Neuron (in vitro differentiated cells): ENCODE measurements at regions not wholly inside any gene's neighbourhood (a gene's known extent, or its start where the extent isn't known, plus 50 kb on each side); places are given as distances from the start of the nearest gene placed in this dataset.

Experiments used
- H2AFZ ChIP-seq: one replicate; pipeline ENCODE4 v1.6.1; 2013; ENCODE audit warnings: low read depth, mild to moderate bottlenecking, inconsistent platforms, low read length, moderate library complexity
- H3K27me3 ChIP-seq: one replicate; pipeline ENCODE4 v1.6.1; 2013; ENCODE audit warnings: low read length; ENCODE audit not compliant: insufficient read depth
- H3K36me3 ChIP-seq: one replicate; pipeline ENCODE4 v1.6.1; 2013; ENCODE audit warnings: low read length; ENCODE audit not compliant: insufficient read depth
- H3K4me1 ChIP-seq: one replicate; pipeline ENCODE4 v1.6.1; 2013; ENCODE audit warnings: low read length; ENCODE audit not compliant: insufficient read depth
- H3K4me3 ChIP-seq: 2 replicates; pipeline ENCODE4 v1.5.1; 2013; ENCODE audit warnings: mild to moderate bottlenecking, low read length, moderate library complexity
- H3K9me3 ChIP-seq: one replicate; pipeline ENCODE4 v1.6.1; 2013; ENCODE audit warnings: low read length

DNA sequence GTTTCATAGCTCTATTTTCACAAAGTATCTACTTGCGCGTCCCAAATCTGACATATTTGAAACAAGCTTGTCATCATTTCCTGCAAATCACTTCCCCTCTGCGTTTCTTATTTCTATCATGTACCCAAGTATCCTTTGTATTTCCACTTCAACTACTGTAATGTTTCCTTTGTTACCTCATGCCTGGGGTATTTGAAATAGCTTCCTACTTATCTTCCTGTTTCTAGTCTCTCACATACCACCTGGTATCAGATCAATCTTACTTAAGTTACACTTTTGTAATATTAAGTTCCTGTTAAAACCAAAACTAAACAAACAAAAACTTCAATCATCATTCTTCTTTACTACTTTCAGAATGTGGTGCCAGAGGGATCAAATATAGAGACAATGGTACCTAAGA is 93.6 kb upstream of the SMAD1 start:
- Histone ChIP-seq H3K9me3 (no peaks in the 10 kb centered on the region), H3K4me3 (no peak overlapping the region), H3K27me3 (peaks cover 3% of the 10 kb centered on the region), H3K36me3 (no peaks in the 10 kb centered on the region), H3K4me1 (no peaks in the 10 kb centered on the region), H2AFZ (no peak overlapping the region)

DNA sequence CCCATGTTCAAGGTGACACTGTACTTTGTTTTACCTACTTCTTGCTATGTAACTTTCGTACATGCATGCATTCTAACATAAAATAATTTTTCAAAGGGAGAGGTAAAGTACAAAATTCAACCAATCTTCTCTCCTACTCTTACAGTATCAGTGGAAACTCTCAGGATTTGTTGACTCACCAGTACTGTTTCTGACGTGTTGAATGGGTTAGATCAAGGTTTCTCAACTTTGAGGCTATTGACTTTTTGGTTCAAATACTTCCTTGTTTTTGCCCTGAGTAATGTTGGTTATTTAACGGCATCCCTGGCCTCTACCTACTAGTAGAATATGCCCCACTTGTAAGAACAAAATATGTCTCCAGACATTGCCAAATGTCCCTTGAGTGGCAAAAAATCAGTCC is 94.6 kb upstream of the SMAD1 start:
- peaks cover 3% of the 10 kb centered on the region for H3K27me3 ChIP-seq
- no peaks in the 10 kb centered on the region for H3K4me1 ChIP-seq
- no peak overlapping the region for H3K4me3 ChIP-seq
- no peak overlapping the region for H2AFZ ChIP-seq
- no peaks in the 10 kb centered on the region for H3K9me3 ChIP-seq
- H3K36me3 ChIP-seq = no peaks in the 10 kb centered on the region

DNA sequence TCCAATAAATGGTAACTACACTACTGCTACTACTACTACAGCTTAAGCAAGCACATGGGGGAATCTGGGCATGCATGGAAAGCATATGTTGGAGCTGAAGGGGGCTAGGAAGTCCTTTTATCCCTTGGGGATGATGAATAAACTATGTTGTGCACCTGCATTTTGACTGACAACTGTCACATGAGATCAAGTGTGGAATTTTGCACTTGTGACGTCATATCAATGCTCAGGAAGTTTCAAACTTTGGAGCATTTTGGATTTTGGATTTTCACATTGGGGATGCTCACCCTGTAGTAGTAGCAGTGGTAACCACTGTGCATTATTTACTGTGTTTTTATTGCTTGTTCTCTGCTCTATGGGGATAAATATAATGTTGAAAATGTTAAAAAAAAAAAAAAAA is 100.5 kb upstream of the SMAD1 start:
- peaks cover under 1% of the 10 kb centered on the region for H3K27me3 ChIP-seq
- H3K4me1 ChIP-seq = no peaks in the 10 kb centered on the region
- no peak overlapping the region for H3K4me3 ChIP-seq
- H3K9me3 ChIP-seq = no peaks in the 10 kb centered on the region
- no peak overlapping the region for H2AFZ ChIP-seq
- H3K36me3 ChIP-seq = no peaks in the 10 kb centered on the region

DNA sequence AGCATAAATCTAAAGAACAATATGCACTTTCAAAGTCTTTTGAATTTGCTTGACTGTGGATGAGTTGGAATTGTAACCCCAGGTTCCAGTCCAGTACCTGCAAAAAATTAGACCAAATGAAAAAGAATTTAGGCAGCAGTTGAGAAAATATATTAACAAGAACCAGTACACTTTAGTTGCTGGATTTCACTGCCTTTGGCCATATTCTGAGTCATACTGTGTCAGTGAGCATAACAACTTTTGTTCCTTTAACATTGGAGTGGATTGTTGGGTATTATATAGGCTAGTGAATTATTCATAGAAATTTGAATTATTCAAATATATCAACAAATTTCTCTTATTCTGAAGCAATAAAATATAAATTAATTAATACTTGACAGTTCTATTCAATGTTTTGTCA is 101.5 kb upstream of the SMAD1 start:
- Histone ChIP-seq H3K27me3 (no peaks in the 10 kb centered on the region), H3K9me3 (no peaks in the 10 kb centered on the region), H3K36me3 (no peaks in the 10 kb centered on the region), H2AFZ (no peak overlapping the region), H3K4me3 (no peak overlapping the region), H3K4me1 (no peaks in the 10 kb centered on the region)

DNA sequence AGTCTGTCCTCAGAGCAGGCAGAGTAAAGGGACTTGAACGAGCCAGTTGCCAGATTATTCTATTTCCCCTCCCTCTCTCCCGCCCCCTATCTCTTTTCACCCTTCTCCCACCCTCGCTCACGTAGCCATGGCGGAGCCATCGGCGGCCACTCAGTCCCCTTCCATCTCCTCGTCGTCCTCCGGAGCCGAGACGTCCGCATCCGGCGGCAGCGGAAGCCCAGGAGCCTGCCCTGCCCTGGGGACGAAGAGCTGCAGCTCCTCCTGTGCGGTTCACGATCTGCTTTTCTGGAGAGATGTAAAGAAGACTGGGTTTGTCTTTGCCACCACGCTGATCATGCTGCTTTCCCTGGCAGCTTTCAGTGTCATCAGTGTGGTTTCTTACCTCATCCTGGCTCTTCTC is 106.2 kb upstream of the SMAD1 start:
- no peaks in the 10 kb centered on the region for H3K9me3 ChIP-seq
- no peaks in the 10 kb centered on the region for H3K36me3 ChIP-seq
- H3K27me3 ChIP-seq = no peaks in the 10 kb centered on the region
- H3K4me3 ChIP-seq = no peak overlapping the region
- no peaks in the 10 kb centered on the region for H3K4me1 ChIP-seq
- no peak overlapping the region for H2AFZ ChIP-seq

DNA sequence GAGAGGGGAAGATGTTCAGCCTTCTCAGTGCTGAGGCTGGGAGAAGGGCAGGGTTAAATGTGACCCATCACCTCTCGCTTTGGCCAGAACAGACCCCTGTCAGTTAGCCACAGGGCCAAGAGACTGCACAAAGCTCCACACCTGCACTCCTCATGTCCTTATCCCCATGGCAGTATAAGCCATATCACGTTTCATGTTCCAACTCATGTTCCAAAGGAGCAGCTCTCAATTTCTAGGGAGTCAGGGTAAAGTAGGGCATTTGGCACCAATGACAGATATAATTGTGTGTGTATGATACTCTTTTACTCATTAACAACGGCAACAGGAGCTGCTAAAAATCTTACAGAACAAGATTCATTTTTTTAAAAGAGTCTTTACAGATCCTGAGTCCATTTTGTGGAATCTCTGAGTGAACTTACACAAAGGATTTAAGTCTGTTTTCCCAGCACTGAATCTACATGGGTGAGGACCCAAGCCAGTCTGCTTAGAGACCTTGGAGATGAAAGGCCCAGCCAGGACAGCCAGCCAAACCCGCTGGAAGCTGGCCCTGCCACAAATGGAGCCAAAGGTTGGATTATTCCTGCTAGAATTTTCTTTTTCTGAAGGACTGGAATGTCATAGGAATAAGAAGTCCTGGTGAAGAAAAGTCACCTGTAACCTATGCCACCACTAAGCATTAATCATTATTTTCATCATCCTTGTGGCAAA is 129.1 kb upstream of the SMAD1 start:
- H3K4me1 ChIP-seq = no peaks in the 10 kb centered on the region

DNA sequence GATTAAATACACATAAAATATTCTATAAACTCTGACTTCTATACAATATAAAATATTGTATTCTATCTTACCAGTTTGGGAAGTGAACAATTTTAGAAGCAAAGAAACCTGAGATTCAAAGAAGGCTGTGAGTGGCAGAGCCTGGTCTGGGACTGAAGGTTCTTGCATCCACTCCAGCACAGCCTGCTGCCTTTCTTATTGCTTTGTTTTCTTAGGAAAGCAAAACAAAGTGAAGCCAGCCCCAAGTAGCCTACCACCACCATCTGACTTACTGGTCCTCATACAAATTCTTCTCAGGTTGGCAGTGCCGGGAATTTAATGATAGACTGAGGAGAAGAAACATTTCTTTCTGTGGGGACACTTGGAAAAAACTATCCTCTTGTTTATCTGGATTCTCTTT is 129.7 kb upstream of the SMAD1 start:
- Histone ChIP-seq H3K27me3 (no peaks in the 10 kb centered on the region), H3K36me3 (no peaks in the 10 kb centered on the region)

More for the DNA sequence above, 129.1 kb upstream of the SMAD1 start:
- no peaks in the 10 kb centered on the region for H3K27me3 ChIP-seq
- H3K9me3 ChIP-seq = no peaks in the 10 kb centered on the region
- H2AFZ ChIP-seq = no peak overlapping the region
- no peak overlapping the region for H3K4me3 ChIP-seq
- no peaks in the 10 kb centered on the region for H3K36me3 ChIP-seq

DNA sequence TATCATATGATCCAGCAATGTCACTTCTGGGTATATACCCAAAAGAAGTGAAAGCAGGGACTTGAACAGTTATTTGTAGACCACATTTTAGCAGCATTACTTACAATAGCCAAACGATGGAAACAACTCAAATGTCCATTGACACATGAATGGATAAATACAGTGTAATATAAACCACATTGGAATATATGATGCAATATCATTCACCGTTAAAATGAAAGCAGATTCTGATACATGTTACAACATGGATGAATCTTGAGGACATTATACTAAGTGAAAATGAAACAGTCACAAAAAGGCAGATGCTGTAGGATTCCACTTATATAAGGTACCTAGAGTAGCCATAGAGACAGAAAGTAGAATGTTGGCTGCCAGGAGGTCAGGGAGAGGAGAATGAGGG is 130.5 kb upstream of the SMAD1 start:
- Histone ChIP-seq H3K27me3 (no peaks in the 10 kb centered on the region), H3K36me3 (no peaks in the 10 kb centered on the region), H3K4me1 (no peaks in the 10 kb centered on the region), H3K4me3 (no peak overlapping the region), H3K9me3 (no peaks in the 10 kb centered on the region), H2AFZ (no peak overlapping the region)

More for the DNA sequence above, 129.7 kb upstream of the SMAD1 start:
- Histone ChIP-seq H3K4me1 (no peaks in the 10 kb centered on the region), H2AFZ (no peak overlapping the region), H3K9me3 (no peaks in the 10 kb centered on the region), H3K4me3 (no peak overlapping the region)

DNA sequence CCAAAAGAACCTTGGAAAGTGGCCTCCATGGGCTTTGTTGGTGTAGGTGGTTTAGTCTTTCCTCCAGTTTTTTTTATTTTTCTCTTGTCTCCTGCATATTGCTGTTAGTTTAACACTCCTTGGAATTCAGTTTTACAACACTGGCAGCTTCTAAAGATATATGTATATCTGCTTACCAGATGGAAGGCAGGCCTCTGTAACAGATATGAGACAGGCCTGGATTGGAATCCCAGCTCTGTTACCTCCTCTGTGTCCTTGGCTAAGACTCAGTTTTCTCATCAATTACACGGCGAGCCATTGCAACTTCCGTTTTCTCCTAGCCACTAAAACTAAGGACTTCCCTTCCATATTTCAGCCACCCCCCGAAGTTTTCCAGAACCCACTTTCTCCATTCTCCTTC is 133.4 kb upstream of the SMAD1 start:
- no peaks in the 10 kb centered on the region for H3K4me1 ChIP-seq

DNA sequence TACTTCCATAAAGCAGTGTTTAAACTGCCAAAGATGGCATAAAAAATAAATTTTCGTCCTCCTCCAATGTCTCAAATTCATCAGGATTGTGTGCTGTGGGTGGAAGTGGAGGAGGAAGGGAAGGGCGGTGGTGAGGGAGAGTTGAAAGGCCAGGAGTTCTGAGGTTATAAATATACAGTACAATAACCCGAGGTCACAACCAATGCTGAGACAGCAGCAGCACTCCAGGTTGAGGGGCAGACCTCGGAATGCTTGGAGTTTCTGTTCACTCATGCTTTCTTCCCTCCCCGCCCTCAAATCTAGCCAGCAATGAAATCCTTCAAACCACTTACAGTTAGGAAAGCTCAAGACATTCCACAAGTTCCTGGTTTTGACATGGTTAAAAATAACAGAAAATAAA is 134.0 kb upstream of the SMAD1 start:
- H2AFZ ChIP-seq = no peak overlapping the region
- no peaks in the 10 kb centered on the region for H3K27me3 ChIP-seq
- no peak overlapping the region for H3K4me3 ChIP-seq
- no peaks in the 10 kb centered on the region for H3K36me3 ChIP-seq
- H3K4me1 ChIP-seq = no peaks in the 10 kb centered on the region
- no peaks in the 10 kb centered on the region for H3K9me3 ChIP-seq

More for the DNA sequence above, 133.4 kb upstream of the SMAD1 start:
- Histone ChIP-seq H3K9me3 (no peaks in the 10 kb centered on the region), H3K4me3 (no peak overlapping the region), H2AFZ (no peak overlapping the region), H3K36me3 (no peaks in the 10 kb centered on the region), H3K27me3 (no peaks in the 10 kb centered on the region)

DNA sequence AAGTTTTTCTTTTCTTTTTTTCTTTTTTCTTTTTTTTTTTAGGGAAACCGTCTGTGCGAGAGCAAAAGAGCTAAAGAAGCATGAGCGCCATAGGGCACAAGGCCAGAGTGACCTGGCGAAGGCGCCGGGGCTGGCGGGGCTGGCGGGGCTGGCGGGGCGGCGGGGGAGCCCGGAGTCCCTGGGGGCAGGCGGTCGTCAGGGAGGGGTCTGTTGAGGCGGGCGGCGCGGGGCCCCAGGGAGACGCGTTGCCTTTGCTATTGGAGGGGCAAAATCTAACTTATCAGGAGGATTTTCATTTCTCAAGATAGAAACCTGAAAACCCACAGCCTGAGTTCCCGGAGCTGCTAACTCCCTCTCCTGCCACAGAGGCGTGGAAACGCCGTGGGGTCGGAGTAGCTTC is 135.6 kb upstream of the SMAD1 start:
- Histone ChIP-seq H2AFZ (no peak overlapping the region), H3K36me3 (no peaks in the 10 kb centered on the region), H3K27me3 (no peaks in the 10 kb centered on the region), H3K4me1 (no peaks in the 10 kb centered on the region), H3K4me3 (no peak overlapping the region), H3K9me3 (no peaks in the 10 kb centered on the region)

DNA sequence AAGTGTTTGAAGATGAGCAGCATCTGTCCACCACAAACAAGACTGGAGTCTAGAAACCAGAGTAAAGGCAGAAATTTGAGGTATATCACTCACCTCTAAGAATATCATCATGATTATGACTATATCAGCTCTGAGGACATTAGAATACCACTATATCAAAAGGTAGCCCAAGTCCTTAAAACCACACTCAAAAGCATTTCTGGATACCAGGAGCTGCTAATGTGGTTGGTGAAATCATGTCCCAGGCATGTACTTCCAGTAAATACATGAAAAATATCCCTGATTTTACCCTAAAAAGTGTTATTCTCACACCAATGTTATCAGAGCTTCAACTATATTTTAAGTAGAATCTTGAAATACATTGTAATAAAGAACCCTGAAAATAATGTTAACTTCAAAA is 136.3 kb upstream of the SMAD1 start:
- no peaks in the 10 kb centered on the region for H3K27me3 ChIP-seq
- H3K4me3 ChIP-seq = no peak overlapping the region
- H3K36me3 ChIP-seq = no peaks in the 10 kb centered on the region
- no peaks in the 10 kb centered on the region for H3K4me1 ChIP-seq
- H2AFZ ChIP-seq = no peak overlapping the region
- H3K9me3 ChIP-seq = no peaks in the 10 kb centered on the region

DNA sequence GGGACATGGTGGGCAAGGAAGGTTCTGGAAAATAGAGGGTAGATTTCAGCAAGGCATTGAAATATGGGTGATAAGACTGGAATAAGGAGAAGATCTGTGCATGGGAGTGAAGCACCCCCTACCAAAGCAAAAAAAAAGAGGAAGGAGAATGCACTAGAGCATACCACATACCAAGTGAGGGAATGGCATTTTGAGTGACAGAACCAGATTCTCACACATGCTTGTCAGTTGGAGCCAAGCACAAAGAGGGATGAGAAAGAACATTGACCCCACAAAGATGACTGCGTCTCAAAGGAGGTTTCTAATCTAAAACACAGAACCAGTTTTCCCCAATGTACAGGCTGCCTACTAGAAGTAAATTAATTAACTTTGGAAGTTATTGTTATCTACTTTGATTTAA is 140.3 kb upstream of the SMAD1 start:
- no peak overlapping the region for H3K4me3 ChIP-seq
- no peaks in the 10 kb centered on the region for H3K36me3 ChIP-seq
- H3K9me3 ChIP-seq = no peaks in the 10 kb centered on the region
- H3K27me3 ChIP-seq = no peaks in the 10 kb centered on the region
- H2AFZ ChIP-seq = no peak overlapping the region
- no peaks in the 10 kb centered on the region for H3K4me1 ChIP-seq

DNA sequence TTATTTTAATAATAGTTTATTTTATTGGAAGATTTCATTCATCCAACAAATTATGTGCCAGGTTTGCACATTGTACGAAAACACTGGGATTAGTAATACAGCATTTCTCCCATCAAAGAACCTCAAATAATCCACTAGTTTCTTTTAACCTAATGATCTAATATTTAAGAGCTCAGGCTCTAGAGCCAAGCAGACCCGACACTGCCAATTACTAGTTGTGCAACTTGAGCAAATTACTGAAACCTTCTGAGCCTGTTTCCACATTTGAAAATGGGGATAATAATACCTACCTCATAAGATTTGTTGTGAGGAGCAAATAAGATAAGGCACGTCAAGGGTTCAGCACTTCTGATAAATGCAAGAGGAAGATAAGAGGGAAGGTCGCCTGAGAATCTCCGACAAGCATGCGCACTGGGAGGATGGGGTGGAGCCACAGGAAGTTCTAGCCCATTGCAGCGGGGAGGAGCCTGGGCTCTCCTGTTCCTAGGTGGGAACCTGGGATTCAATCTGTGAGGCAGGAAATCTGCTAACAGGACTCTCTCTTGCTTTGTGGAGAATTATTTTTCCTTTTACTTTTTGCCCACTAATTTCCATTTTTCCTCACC is 141.5 kb upstream of the SMAD1 start:
- H3K27me3 ChIP-seq = no peaks in the 10 kb centered on the region
- no peaks in the 10 kb centered on the region for H3K4me1 ChIP-seq
- H3K9me3 ChIP-seq = no peaks in the 10 kb centered on the region
- no peak overlapping the region for H3K4me3 ChIP-seq
- no peaks in the 10 kb centered on the region for H3K36me3 ChIP-seq
- no peak overlapping the region for H2AFZ ChIP-seq
